Ishikawa (cell line): ENCODE measurements at regions not wholly inside any gene's neighbourhood (a gene's known extent, or its start where the extent isn't known, plus 50 kb on each side); places are given as distances from the start of the nearest gene placed in this dataset.

ENCODE experiments used
- CEBPB ChIP-seq: IDR thresholded peaks from 2 replicates; pipeline ENCODE4 v1.6.1; 2012
- CREB1 ChIP-seq: IDR thresholded peaks from 2 replicates; pipeline ENCODE4 v1.6.1; 2012; ENCODE audit warnings: low read depth
- EGR1 ChIP-seq: IDR thresholded peaks from 2 replicates; pipeline ENCODE4 v1.6.1; 2012
- EP300 ChIP-seq: IDR thresholded peaks from 2 replicates; pipeline ENCODE4 v1.6.1; 2012; ENCODE audit warnings: borderline replicate concordance
- FOXM1 ChIP-seq: IDR thresholded peaks from 2 replicates; pipeline ENCODE4 v1.6.1; 2012; ENCODE audit warnings: low read depth, borderline replicate concordance
- NFIC ChIP-seq: IDR thresholded peaks from 2 replicates; pipeline ENCODE4 v1.6.1; 2012
- RAD21 ChIP-seq: IDR thresholded peaks from 2 replicates; pipeline ENCODE4 v1.6.1; 2012; ENCODE audit warnings: low read depth
- REST ChIP-seq: IDR thresholded peaks from 2 replicates; pipeline ENCODE4 v1.6.1; 2012; ENCODE audit warnings: low read depth, mild to moderate bottlenecking
- TAF1 ChIP-seq: IDR thresholded peaks from 2 replicates; pipeline ENCODE4 v1.6.1; 2012; ENCODE audit warnings: low read depth, mild to moderate bottlenecking
- TCF12 ChIP-seq: IDR thresholded peaks from 2 replicates; pipeline ENCODE4 v1.6.1; 2012; ENCODE audit warnings: low read depth
- TEAD4 ChIP-seq: IDR thresholded peaks from 2 replicates; pipeline ENCODE4 v1.6.1; 2012
- YY1 ChIP-seq: IDR thresholded peaks from 2 replicates; pipeline ENCODE4 v1.6.1; 2012; ENCODE audit warnings: low read depth
- ZBTB7A ChIP-seq: IDR thresholded peaks from 2 replicates; pipeline ENCODE4 v1.6.1; 2012; ENCODE audit warnings: low read depth
- TF ChIP-seq, protein P1 (sequence below): IDR thresholded peaks from 2 replicates; pipeline ENCODE4 v1.6.1; 2012
- TF ChIP-seq, protein P2 (sequence below): IDR thresholded peaks from 2 replicates; pipeline ENCODE4 v1.6.1; 2012

DNA sequence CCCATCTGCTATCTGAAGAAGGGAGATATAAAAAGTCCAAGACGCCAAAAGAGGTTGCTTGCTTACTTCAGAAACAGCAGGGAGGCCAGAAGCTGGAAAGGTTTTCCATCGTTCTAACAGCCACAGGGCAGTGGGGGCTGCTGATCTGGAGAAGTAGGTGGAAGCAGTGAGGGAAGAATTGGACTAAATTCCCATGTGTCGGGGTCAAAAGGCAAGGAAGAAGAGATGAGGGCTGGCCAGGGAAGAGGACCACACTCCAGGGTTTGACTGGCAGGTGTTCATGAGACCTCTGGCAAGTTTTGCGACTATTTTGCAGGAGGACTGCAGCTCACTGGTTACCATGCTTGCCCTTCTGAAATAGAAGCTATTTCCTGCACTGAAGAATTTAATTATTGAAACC lies 91.0 kb downstream of the SCG2 start:
- TF ChIP-seq NFIC (no peak), CREB1 (no peak), TAF1 (no peak), RAD21 (no peak), REST (no peak), TEAD4 (no peak), ZBTB7A (no peak), TCF12 (no peak), CEBPB (no peak), EP300 (no peak)
- TF ChIP-seq, protein P1, sequence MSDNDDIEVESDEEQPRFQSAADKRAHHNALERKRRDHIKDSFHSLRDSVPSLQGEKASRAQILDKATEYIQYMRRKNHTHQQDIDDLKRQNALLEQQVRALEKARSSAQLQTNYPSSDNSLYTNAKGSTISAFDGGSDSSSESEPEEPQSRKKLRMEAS = no peak
- TF ChIP-seq, protein P2, sequence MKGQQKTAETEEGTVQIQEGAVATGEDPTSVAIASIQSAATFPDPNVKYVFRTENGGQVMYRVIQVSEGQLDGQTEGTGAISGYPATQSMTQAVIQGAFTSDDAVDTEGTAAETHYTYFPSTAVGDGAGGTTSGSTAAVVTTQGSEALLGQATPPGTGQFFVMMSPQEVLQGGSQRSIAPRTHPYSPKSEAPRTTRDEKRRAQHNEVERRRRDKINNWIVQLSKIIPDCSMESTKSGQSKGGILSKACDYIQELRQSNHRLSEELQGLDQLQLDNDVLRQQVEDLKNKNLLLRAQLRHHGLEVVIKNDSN = no peak

GRCh38 chr2:223513771-223514455 lies 88.2 kb downstream of the SCG2 start:
- TF ChIP-seq TAF1 = no peak
- no peak for TF ChIP-seq EP300
- TF ChIP-seq FOXM1 = no peak
- no peak for TF ChIP-seq ZBTB7A
- no peak for TF ChIP-seq CREB1
- TF ChIP-seq YY1 = no peak
- no peak for TF ChIP-seq RAD21
- TF ChIP-seq TCF12 = no peak
- TF ChIP-seq REST = no peak
- TF ChIP-seq, protein P1 = no peak
- no peak for TF ChIP-seq EGR1
- no peak for TF ChIP-seq NFIC

DNA sequence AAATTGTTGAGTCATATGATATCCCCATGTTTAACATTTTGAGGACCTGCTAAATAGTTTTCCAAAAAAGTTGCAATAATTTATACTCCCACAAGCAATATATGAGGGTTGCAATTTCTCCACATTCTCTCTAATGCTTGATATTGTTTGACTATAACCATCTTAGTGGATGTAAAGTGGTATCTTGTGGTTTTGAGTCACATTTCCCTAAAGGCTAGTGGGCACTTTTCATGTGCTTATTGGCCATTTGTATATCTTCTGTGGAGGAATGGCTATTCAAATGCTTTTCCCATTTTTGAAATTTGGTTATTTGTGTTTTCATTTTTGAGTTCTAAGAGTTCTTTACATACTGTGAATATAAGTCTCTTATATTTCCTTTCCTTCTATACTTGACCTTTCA lies 82.7 kb downstream of the SCG2 start:
- TF ChIP-seq EP300 = no peak
- no peak for TF ChIP-seq FOXM1
- no peak for TF ChIP-seq RAD21
- TF ChIP-seq EGR1 = no peak
- no peak for TF ChIP-seq REST
- TF ChIP-seq CREB1 = no peak
- no peak for TF ChIP-seq TEAD4
- TF ChIP-seq ZBTB7A = no peak
- no peak for TF ChIP-seq NFIC
- no peak for TF ChIP-seq TCF12
- TF ChIP-seq, protein P2 = no peak
- TF ChIP-seq, protein P1 = no peak
- no peak for TF ChIP-seq CEBPB
- no peak for TF ChIP-seq YY1

GRCh38 chr2:223522796-223523195 lies 79.4 kb downstream of the SCG2 start:
- TF ChIP-seq ZBTB7A = no peak
- no peak for TF ChIP-seq TAF1
- TF ChIP-seq, protein P1 = no peak
- no peak for TF ChIP-seq REST
- TF ChIP-seq EGR1 = no peak
- no peak for TF ChIP-seq CREB1
- no peak for TF ChIP-seq YY1
- TF ChIP-seq TEAD4 = no peak
- no peak for TF ChIP-seq EP300
- TF ChIP-seq CEBPB = no peak
- TF ChIP-seq, protein P2 = no peak
- TF ChIP-seq TCF12 = no peak
- TF ChIP-seq RAD21 = no peak
